ENCODE measurements at regions not wholly inside any gene's neighbourhood (a gene's known extent, or its start where the extent isn't known, plus 50 kb on each side); places are given as distances from the start of the nearest gene placed in this dataset.

GRCh38 chr9:7298123-7298522, 501.5 kb downstream of the DMAC1 start:
- TF ChIP-seq, protein P1, sequence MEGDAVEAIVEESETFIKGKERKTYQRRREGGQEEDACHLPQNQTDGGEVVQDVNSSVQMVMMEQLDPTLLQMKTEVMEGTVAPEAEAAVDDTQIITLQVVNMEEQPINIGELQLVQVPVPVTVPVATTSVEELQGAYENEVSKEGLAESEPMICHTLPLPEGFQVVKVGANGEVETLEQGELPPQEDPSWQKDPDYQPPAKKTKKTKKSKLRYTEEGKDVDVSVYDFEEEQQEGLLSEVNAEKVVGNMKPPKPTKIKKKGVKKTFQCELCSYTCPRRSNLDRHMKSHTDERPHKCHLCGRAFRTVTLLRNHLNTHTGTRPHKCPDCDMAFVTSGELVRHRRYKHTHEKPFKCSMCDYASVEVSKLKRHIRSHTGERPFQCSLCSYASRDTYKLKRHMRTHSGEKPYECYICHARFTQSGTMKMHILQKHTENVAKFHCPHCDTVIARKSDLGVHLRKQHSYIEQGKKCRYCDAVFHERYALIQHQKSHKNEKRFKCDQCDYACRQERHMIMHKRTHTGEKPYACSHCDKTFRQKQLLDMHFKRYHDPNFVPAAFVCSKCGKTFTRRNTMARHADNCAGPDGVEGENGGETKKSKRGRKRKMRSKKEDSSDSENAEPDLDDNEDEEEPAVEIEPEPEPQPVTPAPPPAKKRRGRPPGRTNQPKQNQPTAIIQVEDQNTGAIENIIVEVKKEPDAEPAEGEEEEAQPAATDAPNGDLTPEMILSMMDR (conservative IDR thresholded peaks at IDR 0.05) = no peak
- TF ChIP-seq EZH2 (IDR thresholded peaks at IDR 0.05; ENCODE audit: low read depth) = no peak
- Histone ChIP-seq H3F3A (ENCODE audit: insufficient read depth, low read depth) (no peaks in the 10 kb centered on the region), H3K27ac (no peak overlapping the region), H3K9me2 (ENCODE audit: insufficient read depth) (no peaks in the 10 kb centered on the region), H3K4me1 (replicated peaks; ENCODE audit: insufficient read depth) (no peaks in the 10 kb centered on the region), H3K36me3 (ENCODE audit: low read depth) (no peaks in the 10 kb centered on the region), H4K20me1 (ENCODE audit: insufficient read depth) (no peaks in the 10 kb centered on the region), H2AFZ (no peak overlapping the region), H3K4me2 (no peak overlapping the region), H3K9me3 (ENCODE audit: insufficient read depth, low read depth) (no peaks in the 10 kb centered on the region), H3K4me3 (no peak overlapping the region), H3K79me2 (ENCODE audit: low read depth) (no peaks in the 10 kb centered on the region), H3K27me3 (ENCODE audit: insufficient read depth, low read depth) (peaks cover 37% of the 10 kb centered on the region)
- intact Hi-C loops (cut with micrococcal nuclease; ENCODE audit: unreplicated experiment) = no loop called here
- no TSS peak for BruUV-seq (replicated peaks)
- POLR2A ChIA-PET (ENCODE audit: unreplicated experiment) = no interaction called here
- CTCF ChIA-PET = no interaction called here
- no peak for DNase-seq

GRCh38 chr9:7297521-7297920, 502.1 kb downstream of the DMAC1 start:
- TF ChIP-seq EZH2 (IDR thresholded peaks at IDR 0.05; ENCODE audit: low read depth) = no peak
- TF ChIP-seq, protein P1 (conservative IDR thresholded peaks at IDR 0.05) = no peak
- Histone ChIP-seq H3K9me2 (ENCODE audit: insufficient read depth) (no peaks in the 10 kb centered on the region), H3K9me3 (ENCODE audit: insufficient read depth, low read depth) (no peaks in the 10 kb centered on the region), H3K4me1 (replicated peaks; ENCODE audit: insufficient read depth) (no peaks in the 10 kb centered on the region), H3F3A (ENCODE audit: insufficient read depth, low read depth) (no peaks in the 10 kb centered on the region), H3K4me3 (no peak overlapping the region), H3K79me2 (ENCODE audit: low read depth) (no peaks in the 10 kb centered on the region), H3K4me2 (no peak overlapping the region), H3K36me3 (ENCODE audit: low read depth) (no peaks in the 10 kb centered on the region), H3K27me3 (ENCODE audit: insufficient read depth, low read depth) (peaks cover 31% of the 10 kb centered on the region), H3K27ac (no peak overlapping the region), H4K20me1 (ENCODE audit: insufficient read depth) (no peaks in the 10 kb centered on the region), H2AFZ (no peak overlapping the region)
- intact Hi-C loops (cut with micrococcal nuclease; ENCODE audit: unreplicated experiment) = no loop called here
- CTCF ChIA-PET = no interaction called here
- no TSS peak for BruUV-seq (replicated peaks)
- no peak for DNase-seq
- POLR2A ChIA-PET (ENCODE audit: unreplicated experiment) = no interaction called here

DNA sequence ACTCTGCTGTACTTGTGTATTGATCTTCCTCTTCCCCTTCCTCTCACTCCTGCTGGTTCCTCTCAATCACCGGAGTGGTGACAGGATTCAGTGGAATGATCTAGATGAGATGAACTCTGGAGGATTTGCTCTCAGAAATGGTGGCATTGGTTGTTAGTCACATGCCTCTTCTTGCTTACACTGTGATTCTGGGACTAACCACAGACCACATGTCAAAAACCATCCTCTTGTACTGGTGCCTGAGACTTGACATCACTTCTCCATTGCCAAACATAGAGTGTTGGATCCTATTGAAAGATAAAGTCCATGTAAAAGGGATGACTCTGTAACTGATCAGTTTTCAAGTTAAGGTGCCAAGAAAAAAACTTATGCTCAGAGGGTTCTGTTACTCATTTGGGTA, 506.5 kb downstream of the DMAC1 start:
- Histone ChIP-seq H3F3A (ENCODE audit: insufficient read depth, low read depth) (no peaks in the 10 kb centered on the region), H3K79me2 (ENCODE audit: low read depth) (no peaks in the 10 kb centered on the region), H3K27ac (no peak overlapping the region), H3K4me1 (replicated peaks; ENCODE audit: insufficient read depth) (no peaks in the 10 kb centered on the region), H3K4me2 (no peak overlapping the region), H3K9me3 (ENCODE audit: insufficient read depth, low read depth) (no peaks in the 10 kb centered on the region), H3K4me3 (no peak overlapping the region), H3K9me2 (ENCODE audit: insufficient read depth) (no peaks in the 10 kb centered on the region), H3K27me3 (ENCODE audit: insufficient read depth, low read depth) (peaks cover 9% of the 10 kb centered on the region), H4K20me1 (ENCODE audit: insufficient read depth) (no peaks in the 10 kb centered on the region), H3K36me3 (ENCODE audit: low read depth) (no peaks in the 10 kb centered on the region), H2AFZ (no peak overlapping the region)
- ChIA-PET CTCF (no interaction called here), POLR2A (ENCODE audit: unreplicated experiment) (no interaction called here)
- intact Hi-C loops (cut with micrococcal nuclease; ENCODE audit: unreplicated experiment) = no loop called here
- BruUV-seq (replicated peaks) = no TSS peak
- TF ChIP-seq EZH2 (IDR thresholded peaks at IDR 0.05; ENCODE audit: low read depth) = no peak
- TF ChIP-seq, protein P1 (conservative IDR thresholded peaks at IDR 0.05) = no peak
- DNase-seq = no peak
